ENCODE measurements at regions not wholly inside any gene's neighbourhood (a gene's known extent, or its start where the extent isn't known, plus 50 kb on each side); places are given as distances from the start of the nearest gene placed in this dataset.

GRCh38 chr5:175082346-175082745 is 358.0 kb downstream of the MSX2 start:
- Histone ChIP-seq H3K27ac (no peak overlapping the region), H3K4me1 (peaks cover 0 to 6% (median 0%) of the 10 kb centered on the region in 4 donors), H3K27me3 (no peaks in the 10 kb centered on the region), H3K4me3 (no peak overlapping the region), H3K9me3 (no peaks in the 10 kb centered on the region), H3K36me3 (no peaks in the 10 kb centered on the region)
- ATAC-seq (peak in 2 of 4 donors; percentile 29 to 44), DNase-seq (no peak)
- WGBS (ENCODE audit: insufficient coverage, low coverage, low lambda C conversion rate, missing lambda C conversion rate) = 25% methylated on average over 1 of the region's 1 CpG
- intact Hi-C loops (cut with DNase I) = no loop called here
- TF ChIP-seq CTCF (IDR thresholded peaks at IDR 0.05) (no peak), POLR2A (IDR thresholded peaks at IDR 0.05) (no peak)

GRCh38 chr5:175079707-175080106 is 355.3 kb downstream of the MSX2 start:
- no peaks in the 10 kb centered on the region for H3K27me3 ChIP-seq
- DNase-seq = no peak
- peak in 1 of 4 donors; percentile 44 for ATAC-seq
- H3K4me1 ChIP-seq = peaks cover 0 to 6% (median 0%) of the 10 kb centered on the region in 4 donors
- intact Hi-C loops (cut with DNase I) = no loop called here
- no peaks in the 10 kb centered on the region for H3K36me3 ChIP-seq
- H3K27ac ChIP-seq = no peak overlapping the region
- no peaks in the 10 kb centered on the region for H3K9me3 ChIP-seq
- no peak for TF ChIP-seq POLR2A (IDR thresholded peaks at IDR 0.05)
- no peak for TF ChIP-seq CTCF (IDR thresholded peaks at IDR 0.05)
- 31% methylated on average over 2 of the region's 2 CpGs for WGBS (ENCODE audit: insufficient coverage, low coverage, low lambda C conversion rate, missing lambda C conversion rate)
- H3K4me3 ChIP-seq = no peak overlapping the region

GRCh38 chr5:175070283-175070682 is 345.9 kb downstream of the MSX2 start:
- ATAC-seq = no peak
- no peak overlapping the region for H3K4me3 ChIP-seq
- no peak overlapping the region for H3K27ac ChIP-seq
- H3K27me3 ChIP-seq = no peaks in the 10 kb centered on the region
- H3K9me3 ChIP-seq = no peaks in the 10 kb centered on the region
- H3K36me3 ChIP-seq = no peaks in the 10 kb centered on the region
- intact Hi-C loops (cut with DNase I) = no loop called here
- no peaks in the 10 kb centered on the region for H3K4me1 ChIP-seq
- DNase-seq = no peak
- no peak for TF ChIP-seq POLR2A (IDR thresholded peaks at IDR 0.05)
- TF ChIP-seq CTCF (IDR thresholded peaks at IDR 0.05) = no peak

GRCh38 chr5:175060257-175060656 is 335.9 kb downstream of the MSX2 start:
- TF ChIP-seq POLR2A (IDR thresholded peaks at IDR 0.05) (no peak), CTCF (IDR thresholded peaks at IDR 0.05) (no peak)
- 26% methylated on average over 2 of the region's 2 CpGs for WGBS (ENCODE audit: insufficient coverage, low coverage, low lambda C conversion rate, missing lambda C conversion rate)
- H3K4me3 ChIP-seq = no peak overlapping the region
- H3K36me3 ChIP-seq = no peaks in the 10 kb centered on the region
- DNase-seq (no peak), ATAC-seq (peak in 1 of 4 donors; percentile 22)
- intact Hi-C loops (cut with DNase I) = no loop called here
- H3K27me3 ChIP-seq = no peaks in the 10 kb centered on the region
- no peaks in the 10 kb centered on the region for H3K4me1 ChIP-seq
- no peaks in the 10 kb centered on the region for H3K9me3 ChIP-seq
- no peak overlapping the region for H3K27ac ChIP-seq

GRCh38 chr5:175059687-175060211 is 335.4 kb downstream of the MSX2 start:
- Histone ChIP-seq H3K36me3 (no peaks in the 10 kb centered on the region), H3K9me3 (no peaks in the 10 kb centered on the region), H3K4me1 (no peaks in the 10 kb centered on the region), H3K27ac (no peak overlapping the region), H3K4me3 (no peak overlapping the region), H3K27me3 (no peaks in the 10 kb centered on the region)
- intact Hi-C loops (cut with DNase I) = no loop called here
- DNase-seq (peak; percentile 28 to 57 (median 46)), ATAC-seq (peak; percentile 43 to 63 (median 49))
- WGBS (ENCODE audit: insufficient coverage, low coverage, low lambda C conversion rate, missing lambda C conversion rate) = 13% methylated on average over 8 of the region's 22 CpGs
- TF ChIP-seq CTCF (IDR thresholded peaks at IDR 0.05) (peak in 2 of 4 donors; percentile 11 to 17), POLR2A (IDR thresholded peaks at IDR 0.05) (no peak)

Measured in right lobe of liver (tissue), 6 donors.